H1 (cell line): ENCODE measurements at regions not wholly inside any gene's neighbourhood (a gene's known extent, or its start where the extent isn't known, plus 50 kb on each side); places are given as distances from the start of the nearest gene placed in this dataset.

ENCODE experiments used
- CTCF ChIA-PET: fragments of 300-600 bp; sonication (Branson Sonifier 250); formaldehyde crosslinking; loops from one replicate; lab custom pipeline; 2021; ENCODE audit not compliant: partially characterized antibody; lab: Charles Lee
- POLR2A ChIA-PET: fragments of 300-600 bp; sonication (Branson Sonifier 250); formaldehyde crosslinking; loops from one replicate; lab custom pipeline; 2021; ENCODE audit warnings: inconsistent platforms; ENCODE audit not compliant: partially characterized antibody; lab: Charles Lee
- DNase-seq, 2 experiments: peaks; one replicate each; pipeline versions ENCODE4 v3.0.0 to v3.0.0-alpha.2; 2010 to 2022; ENCODE audit warnings: low spot score in 2 of 2, low read depth in 1 of 2, mixed read lengths in 1 of 2
- FAIRE-seq: peaks from 2 replicates; lab custom pipeline; 2011; peaks lifted over from hg19 to GRCh38; lab: Jason Lieb, UNC
- H2AFZ ChIP-seq: 2 replicates; pipeline ENCODE4 v1.8.1; 2012; ENCODE audit warnings: low read length, inconsistent platforms
- H2AK5ac ChIP-seq: 2 replicates; pipeline ENCODE4 v1.6.1; 2013; ENCODE audit warnings: low read depth, low read length
- H2BK120ac ChIP-seq: replicated peaks from 2 replicates; pipeline ENCODE3; 2013; ENCODE audit warnings: low read depth, low read length, inconsistent platforms
- H2BK12ac ChIP-seq: 2 replicates; pipeline ENCODE4 v1.6.1; 2013; ENCODE audit warnings: low read depth, low read length
- H2BK15ac ChIP-seq: 2 replicates; pipeline ENCODE4 v1.6.1; 2013; ENCODE audit warnings: low read length
- H2BK20ac ChIP-seq: 2 replicates; pipeline ENCODE4 v1.6.1; 2013; ENCODE audit warnings: low read length
- H2BK5ac ChIP-seq: 2 replicates; pipeline ENCODE4 v1.6.1; 2013; ENCODE audit warnings: low read depth, low read length
- H3K14ac ChIP-seq: 2 replicates; pipeline ENCODE4 v1.6.1; 2013; ENCODE audit warnings: inconsistent platforms; ENCODE audit not compliant: insufficient read length
- H3K18ac ChIP-seq: 2 replicates; pipeline ENCODE4 v1.6.1; 2013; ENCODE audit warnings: low read length; ENCODE audit errors: extremely low read depth
- H3K23ac ChIP-seq: 2 replicates; pipeline ENCODE4 v1.6.1; 2013; ENCODE audit warnings: inconsistent platforms; ENCODE audit not compliant: insufficient read length
- H3K23me2 ChIP-seq: 2 replicates; pipeline ENCODE4 v1.6.1; 2013; ENCODE audit warnings: low read depth, low read length
- H3K27ac ChIP-seq: 2 replicates; pipeline ENCODE4 v1.6.1; 2011; ENCODE audit warnings: low read depth, low read length, inconsistent platforms
- H3K27me3 ChIP-seq, 4 experiments: replicated peaks in 1 of 4; 1 replicate in 1 of 4; 2 replicates in 3 of 4; pipeline versions ENCODE4 v1.6.1 to v1.8.1; 2011 to 2013; ENCODE audit warnings: low read length in 3 of 4, mild to moderate bottlenecking in 3 of 4, inconsistent platforms in 2 of 4, mixed read lengths in 2 of 4, moderate library complexity in 1 of 4; ENCODE audit not compliant: control insufficient read depth in 3 of 4, insufficient read depth in 3 of 4; ENCODE audit errors: extremely low read depth in 1 of 4
- H3K36me3 ChIP-seq, 4 experiments: 2 replicates each; pipeline versions ENCODE4 v1.6.1 to v1.8.1; 2011 to 2013; ENCODE audit warnings: mild to moderate bottlenecking in 4 of 4, low read length in 3 of 4, moderate library complexity in 2 of 4, control low read depth in 1 of 4, inconsistent platforms in 1 of 4; ENCODE audit not compliant: insufficient read depth in 4 of 4, control insufficient read depth in 2 of 4
- H3K4ac ChIP-seq: replicated peaks from 2 replicates; pipeline ENCODE3; 2013; ENCODE audit warnings: low read length, low read depth, mixed read lengths, inconsistent platforms; ENCODE audit not compliant: insufficient read length
- H3K4me1 ChIP-seq, 4 experiments: replicated peaks in 1 of 4; 1 replicate in 1 of 4; 2 replicates in 3 of 4; pipeline versions ENCODE4 v1.6.1 to v1.8.1; 2011 to 2013; ENCODE audit warnings: low read length in 3 of 4, inconsistent platforms in 2 of 4, mixed read lengths in 1 of 4; ENCODE audit not compliant: insufficient read depth in 4 of 4, control insufficient read depth in 3 of 4
- H3K4me2 ChIP-seq, 2 experiments: 2 replicates each; pipeline versions ENCODE4 v1.6.1 to v1.8.1; 2011 to 2013; ENCODE audit warnings: low read depth in 2 of 2, low read length in 2 of 2, control low read depth in 1 of 2, inconsistent platforms in 1 of 2, mild to moderate bottlenecking in 1 of 2; ENCODE audit not compliant: insufficient read depth in 1 of 2
- H3K4me3 ChIP-seq, 4 experiments: fragments of 200-600, 300-600 bp in 1 of 4; sonication (generic), shearing (Covaris generic), sonication (Bioruptor Twin) in 1 of 4; 2 replicates each; pipeline versions ENCODE4 v1.5.1 to v1.8.1; 2011 to 2016; ENCODE audit warnings: low read length in 4 of 4, low read depth in 3 of 4, control low read depth in 2 of 4, inconsistent platforms in 2 of 4, mild to moderate bottlenecking in 2 of 4, mixed read lengths in 1 of 4, moderate library complexity in 1 of 4; ENCODE audit not compliant: insufficient read depth in 2 of 4; ENCODE audit errors: extremely low read depth in 1 of 4
- H3K56ac ChIP-seq: replicated peaks from 2 replicates; pipeline ENCODE3; 2013; ENCODE audit warnings: low read depth, mild to moderate bottlenecking, mixed read lengths, low read length, inconsistent platforms; ENCODE audit not compliant: insufficient read length
- H3K79me1 ChIP-seq: 2 replicates; pipeline ENCODE4 v1.6.1; 2013; ENCODE audit warnings: low read depth, low read length, control low read depth
- H3K79me2 ChIP-seq, 2 experiments: 2 replicates each; pipeline versions ENCODE4 v1.6.1 to v1.8.1; 2012 to 2013; ENCODE audit warnings: low read length in 2 of 2, mild to moderate bottlenecking in 2 of 2, inconsistent platforms in 1 of 2; ENCODE audit not compliant: insufficient read depth in 2 of 2, control insufficient read depth in 1 of 2
- H3K9ac ChIP-seq, 4 experiments: replicated peaks in 1 of 4; 1 replicate in 1 of 4; 2 replicates in 3 of 4; pipeline versions ENCODE4 v1.6.1 to v1.8.1; 2011 to 2013; ENCODE audit warnings: low read depth in 3 of 4, low read length in 3 of 4, control low read depth in 2 of 4, mild to moderate bottlenecking in 2 of 4, moderate library complexity in 2 of 4, inconsistent platforms in 1 of 4; ENCODE audit errors: extremely low read depth in 1 of 4
- H3K9me3 ChIP-seq, 2 experiments: 2 replicates each; pipeline versions ENCODE4 v1.6.1 to v1.8.1; 2012 to 2013; ENCODE audit warnings: mild to moderate bottlenecking in 2 of 2, moderate library complexity in 2 of 2, control low read depth in 1 of 2, inconsistent platforms in 1 of 2, low read depth in 1 of 2, low read length in 1 of 2, mixed read lengths in 1 of 2; ENCODE audit not compliant: insufficient read depth in 2 of 2
- H4K20me1 ChIP-seq, 2 experiments: replicated peaks in 1 of 2; 2 replicates each; pipeline versions ENCODE3 to v1.8.1; 2011 to 2013; ENCODE audit warnings: inconsistent platforms in 2 of 2, low read length in 2 of 2, mild to moderate bottlenecking in 1 of 2; ENCODE audit not compliant: insufficient read depth in 2 of 2, control insufficient read depth in 1 of 2
- H4K5ac ChIP-seq: 2 replicates; pipeline ENCODE4 v1.6.1; 2013; ENCODE audit warnings: low read length, low read depth, mixed read lengths, inconsistent platforms; ENCODE audit not compliant: insufficient read length
- H4K8ac ChIP-seq: 2 replicates; pipeline ENCODE4 v1.8.0; 2013; ENCODE audit warnings: mild to moderate bottlenecking, moderate library complexity, low read length, inconsistent platforms; ENCODE audit not compliant: insufficient read depth; ENCODE audit errors: extremely low read depth
- H4K91ac ChIP-seq: replicated peaks from 2 replicates; pipeline ENCODE3; 2013; ENCODE audit warnings: low read length, mixed read lengths, inconsistent platforms; ENCODE audit not compliant: insufficient read length
- ATF3 ChIP-seq: IDR thresholded peaks from 2 replicates; pipeline ENCODE4 v1.6.1; 2011; ENCODE audit warnings: low read depth, mild to moderate bottlenecking, low read length; ENCODE audit not compliant: insufficient read depth
- CHD1 ChIP-seq: IDR thresholded peaks from 2 replicates; pipeline ENCODE4 v1.6.1; 2012; ENCODE audit warnings: low read depth, low read length, improper control_type of control experiment
- CHD2 ChIP-seq: IDR thresholded peaks from 2 replicates; pipeline ENCODE4 v1.6.1; 2012; ENCODE audit warnings: low read length, improper control_type of control experiment
- CTCF ChIP-seq, 3 experiments: IDR thresholded peaks; 1 replicate in 2 of 3; 2 replicates in 1 of 3; pipeline versions ENCODE4 v1.5.1 to v1.6.1; 2011; ENCODE audit warnings: low read length in 3 of 3, mild to moderate bottlenecking in 3 of 3, inconsistent platforms in 2 of 3, low read depth in 1 of 3, moderate library complexity in 1 of 3; ENCODE audit not compliant: insufficient read depth in 1 of 3; ENCODE audit errors: control extremely low read depth in 1 of 3
- EZH2 ChIP-seq: fragments of 200-600 bp; sonication (generic); IDR thresholded peaks from 2 replicates; pipeline ENCODE4 v1.7.1; 2012; ENCODE audit warnings: low read depth, mild to moderate bottlenecking, moderate library complexity, low read length, inconsistent platforms; ENCODE audit not compliant: severe bottlenecking
- RBBP5 ChIP-seq: IDR thresholded peaks from 2 replicates; pipeline ENCODE4 v1.7.1; 2012; ENCODE audit warnings: low read depth, mild to moderate bottlenecking, inconsistent platforms, low read length, moderate library complexity, borderline replicate concordance
- SIX5 ChIP-seq: IDR thresholded peaks from 2 replicates; pipeline ENCODE4 v1.6.1; 2011; ENCODE audit warnings: mild to moderate bottlenecking, low read depth, low read length
- SUZ12 ChIP-seq: fragments of 200-600 bp; sonication (generic); IDR thresholded peaks from 2 replicates; pipeline ENCODE4 v1.6.1; 2012; ENCODE audit warnings: mild to moderate bottlenecking, inconsistent platforms, low read length, moderate library complexity, mixed read lengths
- TAF7 ChIP-seq: optimal IDR thresholded peaks from 2 replicates; pipeline ENCODE3; 2011; ENCODE audit warnings: low read depth, mild to moderate bottlenecking, inconsistent platforms, low read length, moderate library complexity, borderline replicate concordance
- YY1 ChIP-seq: IDR thresholded peaks from 2 replicates; pipeline ENCODE4 v1.6.1; 2011; ENCODE audit warnings: low read depth, mild to moderate bottlenecking, low read length

- H2AFZ ChIP-seq = no peak overlapping the region
- peaks cover 0 to 4% of the 10 kb centered on the region in 2 experiments; a peak in 1 of 4 replicates for H3K9me3 ChIP-seq
- no peak overlapping the region for H3K14ac ChIP-seq
- no peak overlapping the region for H2BK120ac ChIP-seq
- H4K8ac ChIP-seq = no peak overlapping the region
- no peak overlapping the region for H2BK20ac ChIP-seq
- no peak overlapping the region for H3K27ac ChIP-seq
- H3K4me1 ChIP-seq = no peaks in the 10 kb centered on the region
- no peak overlapping the region for H3K18ac ChIP-seq
- H3K4me2 ChIP-seq = no peak overlapping the region
- no peak overlapping the region for H3K56ac ChIP-seq
- no peak overlapping the region for H3K9ac ChIP-seq
- no peak overlapping the region for H4K91ac ChIP-seq
- H2BK15ac ChIP-seq = no peak overlapping the region
- ChIA-PET POLR2A (interaction anchor here (0.9 to 2.5 kb wide), 2 partner anchors 37 to 56 kb away, joined by 3 to 9 read pairs; no protein-coding TSS in a partner anchor), CTCF (no interaction called here)
- no peaks in the 10 kb centered on the region for H3K23me2 ChIP-seq
- H2BK5ac ChIP-seq = no peak overlapping the region
- H3K36me3 ChIP-seq = no peaks in the 10 kb centered on the region
- DNase-seq (no peak), FAIRE-seq (no peak)
- H3K4me3 ChIP-seq = no peak overlapping the region
- no peak overlapping the region for H2BK12ac ChIP-seq
- H3K27me3 ChIP-seq = no peaks in the 10 kb centered on the region
- H3K79me1 ChIP-seq = no peaks in the 10 kb centered on the region
- H2AK5ac ChIP-seq = no peak overlapping the region
- no peak overlapping the region for H3K23ac ChIP-seq
- H3K4ac ChIP-seq = no peak overlapping the region
- no peaks in the 10 kb centered on the region for H3K79me2 ChIP-seq
- H4K20me1 ChIP-seq = no peaks in the 10 kb centered on the region
- H4K5ac ChIP-seq = no peak overlapping the region
- TF ChIP-seq ATF3 (no peak), TAF7 (no peak), RBBP5 (no peak), CTCF (IDR thresholded peaks at IDR 0.05; ENCODE audit: control extremely low read depth in 1 of 3, insufficient read depth in 1 of 3, low read depth in 1 of 3, low read length in 3 of 3) (no peak), SUZ12 (no peak), CHD1 (no peak), CHD2 (no peak), YY1 (no peak), EZH2 (no peak), SIX5 (no peak)
Observed at GRCh38 chr6:85715797-85716196, 73.1 kb upstream of the SYNCRIP start.
